GM23338 (cell line): ENCODE measurements at regions not wholly inside any gene's neighbourhood (a gene's known extent, or its start where the extent isn't known, plus 50 kb on each side); places are given as distances from the start of the nearest gene placed in this dataset.

Experiments used
- ATAC-seq: fragments of 200-7000 bp; cut with Tn5 transposase; 3 replicates; pipeline ENCODE4 v1.9.1; 2020
- DNase-seq: peaks from one replicate; pipeline ENCODE4 v3.0.0-alpha.2; 2015; ENCODE audit warnings: low spot score
- H2AFZ ChIP-seq: fragments of 200-600 bp; sonication (generic); 2 replicates; pipeline ENCODE4 v1.8.0; 2016; ENCODE audit warnings: antibody characterized with exemption, mild to moderate bottlenecking, moderate library complexity
- H3F3A ChIP-seq: fragments of 200-600 bp; sonication (generic); replicated peaks from 2 replicates; pipeline ENCODE4 v1.8.0; 2017; ENCODE audit warnings: antibody characterized with exemption, mixed run types, low read depth
- H3K27ac ChIP-seq: fragments of 200-600 bp; sonication (generic); 2 replicates; pipeline ENCODE4 v1.6.1; 2016; ENCODE audit warnings: low read depth
- H3K27me3 ChIP-seq: fragments of 200-600 bp; sonication (generic); 2 replicates; pipeline ENCODE4 v1.8.0; 2016; ENCODE audit warnings: mild to moderate bottlenecking, mixed run types, moderate library complexity; ENCODE audit not compliant: insufficient read depth
- H3K36me3 ChIP-seq: fragments of 200-600 bp; sonication (generic); 2 replicates; pipeline ENCODE4 v1.8.0; 2016; ENCODE audit warnings: mild to moderate bottlenecking; ENCODE audit not compliant: insufficient read depth
- H3K4me1 ChIP-seq: fragments of 200-600 bp; sonication (generic); 2 replicates; pipeline ENCODE4 v1.8.0; 2016; ENCODE audit warnings: mild to moderate bottlenecking, moderate library complexity; ENCODE audit not compliant: insufficient read depth
- H3K4me2 ChIP-seq: fragments of 200-600 bp; sonication (generic); 2 replicates; pipeline ENCODE4 v1.7.1; 2017; ENCODE audit warnings: mixed run types
- H3K4me3 ChIP-seq: fragments of 200-600 bp; sonication (generic); 2 replicates; pipeline ENCODE4 v1.6.1; 2016; ENCODE audit warnings: mixed run types
- H3K79me2 ChIP-seq: fragments of 200-600 bp; sonication (generic); replicated peaks from 2 replicates; pipeline ENCODE4 v1.8.0; 2017; ENCODE audit warnings: mild to moderate bottlenecking; ENCODE audit not compliant: insufficient read depth
- H3K9me2 ChIP-seq: fragments of 200-600 bp; sonication (generic); 2 replicates; pipeline ENCODE4 v1.8.0; 2017; ENCODE audit not compliant: insufficient read depth
- H4K20me1 ChIP-seq: fragments of 200-600 bp; sonication (generic); replicated peaks from 2 replicates; pipeline ENCODE4 v1.8.0; 2017; ENCODE audit warnings: mild to moderate bottlenecking; ENCODE audit not compliant: insufficient read depth
- H3K27ac Mint-ChIP-seq: 2 replicates; pipeline ENCODE4 v1.8.0; 2020; ENCODE audit warnings: inconsistent platforms, mild to moderate bottlenecking, moderate library complexity, mixed read lengths
- H3K27me3 Mint-ChIP-seq: 3 replicates; pipeline ENCODE4 v1.8.0; 2022; ENCODE audit warnings: low read depth, mild to moderate bottlenecking, moderate library complexity, mixed read lengths, inconsistent platforms; ENCODE audit not compliant: insufficient read depth, poor library complexity
- H3K36me3 Mint-ChIP-seq: 3 replicates; pipeline ENCODE4 v1.8.0; 2021; ENCODE audit warnings: low read depth, mild to moderate bottlenecking, inconsistent platforms, moderate library complexity, mixed read lengths
- H3K4me1 Mint-ChIP-seq: 3 replicates; pipeline ENCODE4 v1.8.0; 2020; ENCODE audit warnings: mild to moderate bottlenecking, inconsistent platforms, mixed read lengths
- H3K4me3 Mint-ChIP-seq: 3 replicates; pipeline ENCODE4 v1.8.0; 2021; ENCODE audit warnings: moderate library complexity, mild to moderate bottlenecking, inconsistent platforms, mixed read lengths
- H3K9me3 Mint-ChIP-seq: 3 replicates; pipeline ENCODE4 v1.8.0; 2020; ENCODE audit warnings: moderate library complexity, mild to moderate bottlenecking, inconsistent platforms, mixed read lengths
- CREB1 ChIP-seq: fragments of 250-450 bp; sonication (Bioruptor Pico); IDR thresholded peaks from 2 replicates; pipeline ENCODE4 v1.5.0; 2020; ENCODE audit warnings: low read depth, mild to moderate bottlenecking, moderate library complexity
- EZH2 ChIP-seq: fragments of 200-600 bp; sonication (generic); IDR thresholded peaks from one replicate; pipeline ENCODE4 v1.8.0; 2017; ENCODE audit warnings: antibody characterized with exemption, mild to moderate bottlenecking, low read depth; ENCODE audit not compliant: unreplicated experiment
- EZH2phosphoT487 ChIP-seq: fragments of 200-600 bp; sonication (generic); IDR thresholded peaks from one replicate; pipeline ENCODE4 v1.8.1; 2018; ENCODE audit warnings: antibody characterized with exemption; ENCODE audit not compliant: unreplicated experiment
- JUNB ChIP-seq: IDR thresholded peaks from one replicate; pipeline ENCODE4 v1.6.1; 2016; ENCODE audit warnings: antibody characterized with exemption; ENCODE audit not compliant: unreplicated experiment
- NANOG ChIP-seq: IDR thresholded peaks from 2 replicates; pipeline ENCODE4 v1.6.1; 2016; ENCODE audit warnings: antibody characterized with exemption, borderline replicate concordance
- POLR2AphosphoS5 ChIP-seq: IDR thresholded peaks from 2 replicates; pipeline ENCODE4 v1.6.1; 2016; ENCODE audit warnings: antibody characterized with exemption, low read depth
- STAT1 ChIP-seq: IDR thresholded peaks from one replicate; pipeline ENCODE4 v1.6.1; 2016; ENCODE audit warnings: antibody characterized with exemption; ENCODE audit not compliant: unreplicated experiment
- ZNF114 ChIP-seq: fragments of 250-450 bp; sonication (Bioruptor Pico); IDR thresholded peaks from 2 replicates; pipeline ENCODE4 v1.5.0; 2020; ENCODE audit warnings: mild to moderate bottlenecking, moderate library complexity
- ZNF331 ChIP-seq: fragments of 250-450 bp; sonication (Bioruptor Pico); IDR thresholded peaks from 2 replicates; pipeline ENCODE4 v1.5.0; 2020; ENCODE audit warnings: low read depth, mild to moderate bottlenecking, moderate library complexity
- TF ChIP-seq, protein P1 (sequence below): IDR thresholded peaks from 2 replicates; pipeline ENCODE4 v1.6.1; 2016; ENCODE audit warnings: antibody characterized with exemption
- TF ChIP-seq, protein P2 (sequence below): fragments of 250-450 bp; sonication (Bioruptor Pico); IDR thresholded peaks from 2 replicates; pipeline ENCODE4 v1.5.0; 2020; ENCODE audit warnings: mild to moderate bottlenecking, moderate library complexity
- TF ChIP-seq, protein P3 (sequence below), 2 experiments: fragments of 200-600 bp in 1 of 2; sonication (generic) in 1 of 2; conservative IDR thresholded peaks; 2 replicates each; pipeline versions ENCODE4 v1.5.1 to v1.6.1; 2016 to 2017; ENCODE audit warnings: antibody characterized with exemption in 2 of 2, low read depth in 2 of 2, mild to moderate bottlenecking in 2 of 2, moderate library complexity in 1 of 2
- TF ChIP-seq, protein P4 (sequence below): IDR thresholded peaks from one replicate; pipeline ENCODE4 v1.6.1; 2018; ENCODE audit warnings: antibody characterized with exemption; ENCODE audit not compliant: unreplicated experiment

DNA sequence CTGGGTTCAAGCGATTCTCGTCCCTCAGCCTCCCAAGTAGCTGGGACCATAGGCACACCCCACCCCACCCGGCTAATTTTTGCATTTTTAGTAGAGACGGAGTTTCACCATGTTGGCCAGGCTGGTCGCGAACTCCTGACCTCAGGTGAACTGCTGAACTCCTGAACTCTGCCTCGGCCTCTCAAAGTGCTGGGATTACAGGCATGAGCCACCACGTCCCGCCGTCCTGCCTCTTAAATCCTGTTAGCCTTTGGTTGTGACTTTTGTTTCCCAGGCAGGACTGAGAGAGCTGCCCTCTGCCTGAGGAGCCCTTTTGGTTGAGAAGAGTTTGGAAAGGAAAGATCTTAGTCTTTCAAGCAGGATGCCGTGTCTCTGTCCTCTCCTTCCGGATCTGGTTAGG lies 59.3 kb upstream of the C1orf174 start:
- peaks cover 3% of the 10 kb centered on the region; the same call in 2 of the 3 replicates for H3K4me1 Mint-ChIP-seq
- peaks cover 86% of the 10 kb centered on the region for H3K9me3 Mint-ChIP-seq
- no peak overlapping the region for H3K4me3 Mint-ChIP-seq
- Histone ChIP-seq H3K4me2 (no peak overlapping the region), H3K36me3 (no peaks in the 10 kb centered on the region; the same call in 1 of the 2 replicates), H3K4me1 (no peaks in the 10 kb centered on the region), H3F3A (no peaks in the 10 kb centered on the region), H3K79me2 (no peaks in the 10 kb centered on the region), H3K4me3 (no peak overlapping the region), H3K9me2 (no peaks in the 10 kb centered on the region), H4K20me1 (no peaks in the 10 kb centered on the region), H3K27me3 (no peaks in the 10 kb centered on the region), H2AFZ (no peak overlapping the region), H3K27ac (no peak overlapping the region)
- ATAC-seq = no peak
- DNase-seq = no peak
- peaks cover 5% of the 10 kb centered on the region for H3K27me3 Mint-ChIP-seq
- H3K27ac Mint-ChIP-seq = no peak overlapping the region
- H3K36me3 Mint-ChIP-seq = peaks cover 10% of the 10 kb centered on the region; the same call in 2 of the 3 replicates
- TF ChIP-seq POLR2AphosphoS5 (no peak), CREB1 (no peak), EZH2phosphoT487 (no peak), ZNF331 (no peak), NANOG (no peak), STAT1 (no peak), ZNF114 (CRISPR knock-in tag) (no peak), JUNB (no peak), EZH2 (no peak)
- TF ChIP-seq, protein P1, sequence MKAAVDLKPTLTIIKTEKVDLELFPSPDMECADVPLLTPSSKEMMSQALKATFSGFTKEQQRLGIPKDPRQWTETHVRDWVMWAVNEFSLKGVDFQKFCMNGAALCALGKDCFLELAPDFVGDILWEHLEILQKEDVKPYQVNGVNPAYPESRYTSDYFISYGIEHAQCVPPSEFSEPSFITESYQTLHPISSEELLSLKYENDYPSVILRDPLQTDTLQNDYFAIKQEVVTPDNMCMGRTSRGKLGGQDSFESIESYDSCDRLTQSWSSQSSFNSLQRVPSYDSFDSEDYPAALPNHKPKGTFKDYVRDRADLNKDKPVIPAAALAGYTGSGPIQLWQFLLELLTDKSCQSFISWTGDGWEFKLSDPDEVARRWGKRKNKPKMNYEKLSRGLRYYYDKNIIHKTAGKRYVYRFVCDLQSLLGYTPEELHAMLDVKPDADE = no peak
- TF ChIP-seq, protein P2, sequence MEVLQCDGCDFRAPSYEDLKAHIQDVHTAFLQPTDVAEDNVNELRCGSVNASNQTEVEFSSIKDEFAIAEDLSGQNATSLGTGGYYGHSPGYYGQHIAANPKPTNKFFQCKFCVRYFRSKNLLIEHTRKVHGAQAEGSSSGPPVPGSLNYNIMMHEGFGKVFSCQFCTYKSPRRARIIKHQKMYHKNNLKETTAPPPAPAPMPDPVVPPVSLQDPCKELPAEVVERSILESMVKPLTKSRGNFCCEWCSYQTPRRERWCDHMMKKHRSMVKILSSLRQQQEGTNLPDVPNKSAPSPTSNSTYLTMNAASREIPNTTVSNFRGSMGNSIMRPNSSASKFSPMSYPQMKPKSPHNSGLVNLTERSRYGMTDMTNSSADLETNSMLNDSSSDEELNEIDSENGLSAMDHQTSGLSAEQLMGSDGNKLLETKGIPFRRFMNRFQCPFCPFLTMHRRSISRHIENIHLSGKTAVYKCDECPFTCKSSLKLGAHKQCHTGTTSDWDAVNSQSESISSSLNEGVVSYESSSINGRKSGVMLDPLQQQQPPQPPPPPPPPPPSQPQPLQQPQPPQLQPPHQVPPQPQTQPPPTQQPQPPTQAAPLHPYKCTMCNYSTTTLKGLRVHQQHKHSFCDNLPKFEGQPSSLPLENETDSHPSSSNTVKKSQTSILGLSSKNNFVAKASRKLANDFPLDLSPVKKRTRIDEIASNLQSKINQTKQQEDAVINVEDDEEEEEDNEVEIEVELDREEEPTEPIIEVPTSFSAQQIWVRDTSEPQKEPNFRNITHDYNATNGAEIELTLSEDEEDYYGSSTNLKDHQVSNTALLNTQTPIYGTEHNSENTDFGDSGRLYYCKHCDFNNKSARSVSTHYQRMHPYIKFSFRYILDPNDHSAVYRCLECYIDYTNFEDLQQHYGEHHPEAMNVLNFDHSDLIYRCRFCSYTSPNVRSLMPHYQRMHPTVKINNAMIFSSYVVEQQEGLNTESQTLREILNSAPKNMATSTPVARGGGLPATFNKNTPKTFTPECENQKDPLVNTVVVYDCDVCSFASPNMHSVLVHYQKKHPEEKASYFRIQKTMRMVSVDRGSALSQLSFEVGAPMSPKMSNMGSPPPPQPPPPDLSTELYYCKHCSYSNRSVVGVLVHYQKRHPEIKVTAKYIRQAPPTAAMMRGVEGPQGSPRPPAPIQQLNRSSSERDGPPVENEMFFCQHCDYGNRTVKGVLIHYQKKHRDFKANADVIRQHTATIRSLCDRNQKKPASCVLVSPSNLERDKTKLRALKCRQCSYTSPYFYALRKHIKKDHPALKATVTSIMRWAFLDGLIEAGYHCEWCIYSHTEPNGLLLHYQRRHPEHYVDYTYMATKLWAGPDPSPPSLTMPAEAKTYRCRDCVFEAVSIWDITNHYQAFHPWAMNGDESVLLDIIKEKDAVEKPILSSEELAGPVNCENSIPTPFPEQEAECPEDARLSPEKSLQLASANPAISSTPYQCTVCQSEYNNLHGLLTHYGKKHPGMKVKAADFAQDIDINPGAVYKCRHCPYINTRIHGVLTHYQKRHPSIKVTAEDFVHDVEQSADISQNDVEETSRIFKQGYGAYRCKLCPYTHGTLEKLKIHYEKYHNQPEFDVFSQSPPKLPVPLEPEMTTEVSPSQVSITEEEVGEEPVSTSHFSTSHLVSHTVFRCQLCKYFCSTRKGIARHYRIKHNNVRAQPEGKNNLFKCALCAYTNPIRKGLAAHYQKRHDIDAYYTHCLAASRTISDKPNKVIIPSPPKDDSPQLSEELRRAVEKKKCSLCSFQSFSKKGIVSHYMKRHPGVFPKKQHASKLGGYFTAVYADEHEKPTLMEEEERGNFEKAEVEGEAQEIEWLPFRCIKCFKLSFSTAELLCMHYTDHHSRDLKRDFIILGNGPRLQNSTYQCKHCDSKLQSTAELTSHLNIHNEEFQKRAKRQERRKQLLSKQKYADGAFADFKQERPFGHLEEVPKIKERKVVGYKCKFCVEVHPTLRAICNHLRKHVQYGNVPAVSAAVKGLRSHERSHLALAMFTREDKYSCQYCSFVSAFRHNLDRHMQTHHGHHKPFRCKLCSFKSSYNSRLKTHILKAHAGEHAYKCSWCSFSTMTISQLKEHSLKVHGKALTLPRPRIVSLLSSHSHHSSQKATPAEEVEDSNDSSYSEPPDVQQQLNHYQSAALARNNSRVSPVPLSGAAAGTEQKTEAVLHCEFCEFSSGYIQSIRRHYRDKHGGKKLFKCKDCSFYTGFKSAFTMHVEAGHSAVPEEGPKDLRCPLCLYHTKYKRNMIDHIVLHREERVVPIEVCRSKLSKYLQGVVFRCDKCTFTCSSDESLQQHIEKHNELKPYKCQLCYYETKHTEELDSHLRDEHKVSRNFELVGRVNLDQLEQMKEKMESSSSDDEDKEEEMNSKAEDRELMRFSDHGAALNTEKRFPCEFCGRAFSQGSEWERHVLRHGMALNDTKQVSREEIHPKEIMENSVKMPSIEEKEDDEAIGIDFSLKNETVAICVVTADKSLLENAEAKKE (CRISPR knock-in tag) = no peak
- TF ChIP-seq, protein P3, sequence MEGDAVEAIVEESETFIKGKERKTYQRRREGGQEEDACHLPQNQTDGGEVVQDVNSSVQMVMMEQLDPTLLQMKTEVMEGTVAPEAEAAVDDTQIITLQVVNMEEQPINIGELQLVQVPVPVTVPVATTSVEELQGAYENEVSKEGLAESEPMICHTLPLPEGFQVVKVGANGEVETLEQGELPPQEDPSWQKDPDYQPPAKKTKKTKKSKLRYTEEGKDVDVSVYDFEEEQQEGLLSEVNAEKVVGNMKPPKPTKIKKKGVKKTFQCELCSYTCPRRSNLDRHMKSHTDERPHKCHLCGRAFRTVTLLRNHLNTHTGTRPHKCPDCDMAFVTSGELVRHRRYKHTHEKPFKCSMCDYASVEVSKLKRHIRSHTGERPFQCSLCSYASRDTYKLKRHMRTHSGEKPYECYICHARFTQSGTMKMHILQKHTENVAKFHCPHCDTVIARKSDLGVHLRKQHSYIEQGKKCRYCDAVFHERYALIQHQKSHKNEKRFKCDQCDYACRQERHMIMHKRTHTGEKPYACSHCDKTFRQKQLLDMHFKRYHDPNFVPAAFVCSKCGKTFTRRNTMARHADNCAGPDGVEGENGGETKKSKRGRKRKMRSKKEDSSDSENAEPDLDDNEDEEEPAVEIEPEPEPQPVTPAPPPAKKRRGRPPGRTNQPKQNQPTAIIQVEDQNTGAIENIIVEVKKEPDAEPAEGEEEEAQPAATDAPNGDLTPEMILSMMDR (conservative IDR thresholded peaks at IDR 0.05; ENCODE audit: low read depth in 2 of 2) = no peak
- TF ChIP-seq, protein P4, sequence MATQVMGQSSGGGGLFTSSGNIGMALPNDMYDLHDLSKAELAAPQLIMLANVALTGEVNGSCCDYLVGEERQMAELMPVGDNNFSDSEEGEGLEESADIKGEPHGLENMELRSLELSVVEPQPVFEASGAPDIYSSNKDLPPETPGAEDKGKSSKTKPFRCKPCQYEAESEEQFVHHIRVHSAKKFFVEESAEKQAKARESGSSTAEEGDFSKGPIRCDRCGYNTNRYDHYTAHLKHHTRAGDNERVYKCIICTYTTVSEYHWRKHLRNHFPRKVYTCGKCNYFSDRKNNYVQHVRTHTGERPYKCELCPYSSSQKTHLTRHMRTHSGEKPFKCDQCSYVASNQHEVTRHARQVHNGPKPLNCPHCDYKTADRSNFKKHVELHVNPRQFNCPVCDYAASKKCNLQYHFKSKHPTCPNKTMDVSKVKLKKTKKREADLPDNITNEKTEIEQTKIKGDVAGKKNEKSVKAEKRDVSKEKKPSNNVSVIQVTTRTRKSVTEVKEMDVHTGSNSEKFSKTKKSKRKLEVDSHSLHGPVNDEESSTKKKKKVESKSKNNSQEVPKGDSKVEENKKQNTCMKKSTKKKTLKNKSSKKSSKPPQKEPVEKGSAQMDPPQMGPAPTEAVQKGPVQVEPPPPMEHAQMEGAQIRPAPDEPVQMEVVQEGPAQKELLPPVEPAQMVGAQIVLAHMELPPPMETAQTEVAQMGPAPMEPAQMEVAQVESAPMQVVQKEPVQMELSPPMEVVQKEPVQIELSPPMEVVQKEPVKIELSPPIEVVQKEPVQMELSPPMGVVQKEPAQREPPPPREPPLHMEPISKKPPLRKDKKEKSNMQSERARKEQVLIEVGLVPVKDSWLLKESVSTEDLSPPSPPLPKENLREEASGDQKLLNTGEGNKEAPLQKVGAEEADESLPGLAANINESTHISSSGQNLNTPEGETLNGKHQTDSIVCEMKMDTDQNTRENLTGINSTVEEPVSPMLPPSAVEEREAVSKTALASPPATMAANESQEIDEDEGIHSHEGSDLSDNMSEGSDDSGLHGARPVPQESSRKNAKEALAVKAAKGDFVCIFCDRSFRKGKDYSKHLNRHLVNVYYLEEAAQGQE = no peak
